ENCODE measurements at regions not wholly inside any gene's neighbourhood (a gene's known extent, or its start where the extent isn't known, plus 50 kb on each side); places are given as distances from the start of the nearest gene placed in this dataset.

- no peak for DNase-seq (ENCODE audit: extremely low spot score)
- TF ChIP-seq BHLHE40 (IDR thresholded peaks at IDR 0.05; ENCODE audit: borderline replicate concordance) = no peak
- no peak for TF ChIP-seq LEF1 (IDR thresholded peaks at IDR 0.05; ENCODE audit: borderline replicate concordance)
- no peak for TF ChIP-seq PKNOX1 (IDR thresholded peaks at IDR 0.05)
- TF ChIP-seq SP1 (IDR thresholded peaks at IDR 0.05) = no peak
- no peak for TF ChIP-seq ELF4 (IDR thresholded peaks at IDR 0.05)
- no peak for TF ChIP-seq FOXM1 (IDR thresholded peaks at IDR 0.05; ENCODE audit: borderline replicate concordance)
- no peak for TF ChIP-seq SUZ12 (IDR thresholded peaks at IDR 0.05)
- no peak for TF ChIP-seq TARDBP (IDR thresholded peaks at IDR 0.05)
- TF ChIP-seq FOXA1 (IDR thresholded peaks at IDR 0.05) = no peak
- TF ChIP-seq FOXK2 (IDR thresholded peaks at IDR 0.05) = no peak
- no peak for TF ChIP-seq L3MBTL2 (conservative IDR thresholded peaks at IDR 0.05)
- TF ChIP-seq CTBP1 (IDR thresholded peaks at IDR 0.05; ENCODE audit: borderline replicate concordance) = no peak
- TF ChIP-seq NFRKB (IDR thresholded peaks at IDR 0.05) = no peak
- TF ChIP-seq HDGF (IDR thresholded peaks at IDR 0.05; ENCODE audit: borderline replicate concordance) = no peak
- no peak for TF ChIP-seq ARNT (IDR thresholded peaks at IDR 0.05)
- no peak for TF ChIP-seq ZNF384 (IDR thresholded peaks at IDR 0.05)
- ChIA-PET POLR2A (no interaction called here), CTCF (no interaction called here)
Measured at GRCh38 chr14:38789805-38790204, 313.2 kb downstream of the SEC23A start.

- no peak for DNase-seq (ENCODE audit: extremely low spot score)
- POLR2A ChIA-PET = no interaction called here
- CTCF ChIA-PET = no interaction called here
- TF ChIP-seq SUZ12 (IDR thresholded peaks at IDR 0.05) (no peak), FOXM1 (IDR thresholded peaks at IDR 0.05; ENCODE audit: borderline replicate concordance) (no peak), CTBP1 (IDR thresholded peaks at IDR 0.05; ENCODE audit: borderline replicate concordance) (no peak), TARDBP (IDR thresholded peaks at IDR 0.05) (no peak), FOXK2 (IDR thresholded peaks at IDR 0.05) (no peak), HDGF (IDR thresholded peaks at IDR 0.05; ENCODE audit: borderline replicate concordance) (no peak), ELF4 (IDR thresholded peaks at IDR 0.05) (no peak), PKNOX1 (IDR thresholded peaks at IDR 0.05) (no peak), ARNT (IDR thresholded peaks at IDR 0.05) (no peak), LEF1 (IDR thresholded peaks at IDR 0.05; ENCODE audit: borderline replicate concordance) (no peak), BHLHE40 (IDR thresholded peaks at IDR 0.05; ENCODE audit: borderline replicate concordance) (no peak), NFRKB (IDR thresholded peaks at IDR 0.05) (no peak), ZNF384 (IDR thresholded peaks at IDR 0.05) (no peak), SP1 (IDR thresholded peaks at IDR 0.05) (no peak), FOXA1 (IDR thresholded peaks at IDR 0.05) (no peak), L3MBTL2 (conservative IDR thresholded peaks at IDR 0.05) (no peak)
Measured at GRCh38 chr14:38788060-38788459, 315.0 kb downstream of the SEC23A start.

- no peak for TF ChIP-seq ZNF384 (IDR thresholded peaks at IDR 0.05)
- no peak for TF ChIP-seq BHLHE40 (IDR thresholded peaks at IDR 0.05; ENCODE audit: borderline replicate concordance)
- no peak for TF ChIP-seq L3MBTL2 (conservative IDR thresholded peaks at IDR 0.05)
- TF ChIP-seq ARNT (IDR thresholded peaks at IDR 0.05) = no peak
- TF ChIP-seq SUZ12 (IDR thresholded peaks at IDR 0.05) = no peak
- no peak for TF ChIP-seq ELF4 (IDR thresholded peaks at IDR 0.05)
- TF ChIP-seq TARDBP (IDR thresholded peaks at IDR 0.05) = no peak
- no peak for TF ChIP-seq SP1 (IDR thresholded peaks at IDR 0.05)
- no peak for TF ChIP-seq CTBP1 (IDR thresholded peaks at IDR 0.05; ENCODE audit: borderline replicate concordance)
- no peak for TF ChIP-seq FOXK2 (IDR thresholded peaks at IDR 0.05)
- TF ChIP-seq FOXM1 (IDR thresholded peaks at IDR 0.05; ENCODE audit: borderline replicate concordance) = no peak
- no peak for TF ChIP-seq HDGF (IDR thresholded peaks at IDR 0.05; ENCODE audit: borderline replicate concordance)
- TF ChIP-seq NFRKB (IDR thresholded peaks at IDR 0.05) = no peak
Measured at GRCh38 chr14:38786921-38787320, 316.1 kb downstream of the SEC23A start.

GRCh38 chr14:38777401-38777800, 325.6 kb downstream of the SEC23A start:
- no peak for TF ChIP-seq FOXA1 (IDR thresholded peaks at IDR 0.05)
- DNase-seq (ENCODE audit: extremely low spot score) = no peak
- POLR2A ChIA-PET = no interaction called here
- CTCF ChIA-PET = no interaction called here

More at GRCh38 chr14:38786921-38787320, 316.1 kb downstream of the SEC23A start:
- DNase-seq (ENCODE audit: extremely low spot score) = no peak
- POLR2A ChIA-PET = interaction anchor here (0.6 kb wide), 1 partner anchor 30 kb away, joined by 3 read pairs; no protein-coding TSS in a partner anchor
- CTCF ChIA-PET = no interaction called here

- no peak for DNase-seq (ENCODE audit: extremely low spot score)
- TF ChIP-seq BHLHE40 (IDR thresholded peaks at IDR 0.05; ENCODE audit: borderline replicate concordance) (no peak), SP1 (IDR thresholded peaks at IDR 0.05) (no peak), CTBP1 (IDR thresholded peaks at IDR 0.05; ENCODE audit: borderline replicate concordance) (no peak), FOXM1 (IDR thresholded peaks at IDR 0.05; ENCODE audit: borderline replicate concordance) (no peak), NFRKB (IDR thresholded peaks at IDR 0.05) (no peak), PKNOX1 (IDR thresholded peaks at IDR 0.05) (no peak), TARDBP (IDR thresholded peaks at IDR 0.05) (no peak), HDGF (IDR thresholded peaks at IDR 0.05; ENCODE audit: borderline replicate concordance) (no peak), ARNT (IDR thresholded peaks at IDR 0.05) (no peak), SUZ12 (IDR thresholded peaks at IDR 0.05) (no peak), ELF4 (IDR thresholded peaks at IDR 0.05) (no peak), FOXK2 (IDR thresholded peaks at IDR 0.05) (no peak)
- ChIA-PET CTCF (no interaction called here), POLR2A (no interaction called here)
Measured at GRCh38 chr14:38775986-38776385, 327.0 kb downstream of the SEC23A start.

- DNase-seq (ENCODE audit: extremely low spot score) = no peak
- CTCF ChIA-PET = no interaction called here
- TF ChIP-seq ELF4 (IDR thresholded peaks at IDR 0.05) = no peak
- POLR2A ChIA-PET = no interaction called here
Measured at GRCh38 chr14:38774162-38774561, 328.9 kb downstream of the SEC23A start.

GRCh38 chr14:38770251-38770650, 332.8 kb downstream of the SEC23A start:
- TF ChIP-seq ELF4 (IDR thresholded peaks at IDR 0.05) (no peak), ARNT (IDR thresholded peaks at IDR 0.05) (no peak), FOXA1 (IDR thresholded peaks at IDR 0.05) (no peak), HDGF (IDR thresholded peaks at IDR 0.05; ENCODE audit: borderline replicate concordance) (no peak), NFRKB (IDR thresholded peaks at IDR 0.05) (no peak), FOXM1 (IDR thresholded peaks at IDR 0.05; ENCODE audit: borderline replicate concordance) (no peak), FOXK2 (IDR thresholded peaks at IDR 0.05) (no peak), LEF1 (IDR thresholded peaks at IDR 0.05; ENCODE audit: borderline replicate concordance) (no peak), CTBP1 (IDR thresholded peaks at IDR 0.05; ENCODE audit: borderline replicate concordance) (no peak), SP1 (IDR thresholded peaks at IDR 0.05) (no peak), SUZ12 (IDR thresholded peaks at IDR 0.05) (no peak), BHLHE40 (IDR thresholded peaks at IDR 0.05; ENCODE audit: borderline replicate concordance) (no peak), L3MBTL2 (conservative IDR thresholded peaks at IDR 0.05) (no peak), ZNF384 (IDR thresholded peaks at IDR 0.05) (no peak)
- CTCF ChIA-PET = no interaction called here
- DNase-seq (ENCODE audit: extremely low spot score) = no peak
- POLR2A ChIA-PET = no interaction called here
